Natural killer cell (primary cell): ENCODE measurements at regions not wholly inside any gene's neighbourhood (a gene's known extent, or its start where the extent isn't known, plus 50 kb on each side); places are given as distances from the start of the nearest gene placed in this dataset.

Experiments
- ATAC-seq, 3 donors: fragments of 150-1000 bp in 2 of 3; fragments of 200-7000 bp in 1 of 3; cut with Tn5 transposase; 1 replicate in 1 of 3; 2 replicates in 2 of 3; pipeline ENCODE4 v1.10.0; 2021; ENCODE audit warnings: mild to moderate bottlenecking in 2 of 3, moderate library complexity in 2 of 3
- DNase-seq, 2 donors: peaks; one replicate each; pipeline versions ENCODE4 v3.0.0 to v3.0.0-alpha.2; 2013 to 2021; ENCODE audit warnings: mixed read lengths in 1 of 2
- H3K27ac ChIP-seq: one replicate; pipeline ENCODE4 v1.5.1; 2013; ENCODE audit warnings: mild to moderate bottlenecking, low read length
- H3K27me3 ChIP-seq: one replicate; pipeline ENCODE4 v1.6.1; 2013; ENCODE audit warnings: low read length; ENCODE audit not compliant: control insufficient read depth, insufficient read depth
- H3K36me3 ChIP-seq: one replicate; pipeline ENCODE4 v1.6.1; 2013; ENCODE audit warnings: low read length; ENCODE audit not compliant: control insufficient read depth, insufficient read depth
- H3K4me1 ChIP-seq: one replicate; pipeline ENCODE4 v1.6.1; 2013; ENCODE audit warnings: low read length; ENCODE audit not compliant: control insufficient read depth, insufficient read depth
- H3K4me3 ChIP-seq: one replicate; pipeline ENCODE4 v1.5.1; 2013; ENCODE audit warnings: low read length
- H3K9me3 ChIP-seq: one replicate; pipeline ENCODE4 v1.6.1; 2013; ENCODE audit warnings: low read length; ENCODE audit not compliant: control insufficient read depth, insufficient read depth
- H3K27ac Mint-ChIP-seq, 2 donors: one replicate each; pipeline ENCODE4 v1.8.0; 2022; ENCODE audit warnings: mild to moderate bottlenecking in 2 of 2, mixed read lengths in 2 of 2, moderate library complexity in 1 of 2
- H3K27me3 Mint-ChIP-seq, 2 donors: one replicate each; pipeline ENCODE4 v1.8.0; 2022; ENCODE audit warnings: low read depth in 2 of 2, mixed read lengths in 2 of 2
- H3K36me3 Mint-ChIP-seq: one replicate; pipeline ENCODE4 v1.8.0; 2022; ENCODE audit warnings: mixed read lengths
- H3K4me1 Mint-ChIP-seq, 2 donors: one replicate each; pipeline ENCODE4 v1.8.0; 2022; ENCODE audit warnings: mixed read lengths in 2 of 2
- H3K4me3 Mint-ChIP-seq: one replicate; pipeline ENCODE4 v1.8.0; 2022; ENCODE audit warnings: mild to moderate bottlenecking, moderate library complexity, mixed read lengths
- H3K9me3 Mint-ChIP-seq, 2 donors: one replicate each; pipeline ENCODE4 v1.8.0; 2022; ENCODE audit warnings: mixed read lengths in 2 of 2
- WGBS: methylation state at CpG from one replicate; pipeline ENCODE4 v1.1.7; 2013; ENCODE audit warnings: missing lambda C conversion rate; ENCODE audit not compliant: insufficient coverage; 5-methylcytosine and 5-hydroxymethylcytosine counted together
- intact Hi-C: fragments of 100-400 bp; cut with micrococcal nuclease; formaldehyde crosslinking; loops from one replicate; pipeline ENCODE4 v1.14.2; 2022
- TF ChIP-seq, protein P1 (sequence below): fragments of 200-600 bp; IDR thresholded peaks from one replicate; pipeline ENCODE4 v1.8.0; 2022; ENCODE audit warnings: antibody characterized with exemption

DNA sequence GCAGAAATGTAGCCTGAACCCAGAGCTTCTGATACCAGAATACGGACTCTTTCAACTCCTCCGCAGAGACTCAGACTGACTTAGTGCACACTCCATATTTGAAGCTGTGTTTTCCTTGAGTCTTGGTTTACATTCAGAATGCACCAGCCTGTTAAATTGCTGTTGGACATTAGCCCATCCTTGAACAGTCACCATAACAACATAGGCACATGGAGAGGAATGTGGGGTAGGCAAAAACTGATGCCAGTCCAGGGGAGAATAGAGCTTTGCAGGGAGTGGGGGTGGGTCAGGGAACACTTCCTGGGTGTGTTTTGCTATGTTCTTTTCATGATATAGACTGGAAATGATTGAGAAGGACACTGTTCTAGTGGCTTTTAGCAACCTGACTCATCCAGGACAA, 76.3 kb upstream of the CACNA1E start:
- no peak overlapping the region for H3K27ac ChIP-seq
- no peaks in the 10 kb centered on the region for H3K36me3 ChIP-seq
- DNase-seq (no peak), ATAC-seq (no peak)
- H3K9me3 Mint-ChIP-seq, result no peaks in the 10 kb centered on the region
- no peak overlapping the region for H3K4me3 ChIP-seq
- no peaks in the 10 kb centered on the region for H3K4me1 Mint-ChIP-seq
- no peaks in the 10 kb centered on the region for H3K9me3 ChIP-seq
- WGBS, result 100% methylated on average over 2 of the region's 2 CpGs
- intact Hi-C loops, result no loop called here
- peaks cover 8 to 9% of the 10 kb centered on the region in 2 donors for H3K27me3 Mint-ChIP-seq
- H3K27ac Mint-ChIP-seq, result no peak overlapping the region
- no peaks in the 10 kb centered on the region for H3K4me1 ChIP-seq
- no peaks in the 10 kb centered on the region for H3K36me3 Mint-ChIP-seq
- TF ChIP-seq, protein P1, sequence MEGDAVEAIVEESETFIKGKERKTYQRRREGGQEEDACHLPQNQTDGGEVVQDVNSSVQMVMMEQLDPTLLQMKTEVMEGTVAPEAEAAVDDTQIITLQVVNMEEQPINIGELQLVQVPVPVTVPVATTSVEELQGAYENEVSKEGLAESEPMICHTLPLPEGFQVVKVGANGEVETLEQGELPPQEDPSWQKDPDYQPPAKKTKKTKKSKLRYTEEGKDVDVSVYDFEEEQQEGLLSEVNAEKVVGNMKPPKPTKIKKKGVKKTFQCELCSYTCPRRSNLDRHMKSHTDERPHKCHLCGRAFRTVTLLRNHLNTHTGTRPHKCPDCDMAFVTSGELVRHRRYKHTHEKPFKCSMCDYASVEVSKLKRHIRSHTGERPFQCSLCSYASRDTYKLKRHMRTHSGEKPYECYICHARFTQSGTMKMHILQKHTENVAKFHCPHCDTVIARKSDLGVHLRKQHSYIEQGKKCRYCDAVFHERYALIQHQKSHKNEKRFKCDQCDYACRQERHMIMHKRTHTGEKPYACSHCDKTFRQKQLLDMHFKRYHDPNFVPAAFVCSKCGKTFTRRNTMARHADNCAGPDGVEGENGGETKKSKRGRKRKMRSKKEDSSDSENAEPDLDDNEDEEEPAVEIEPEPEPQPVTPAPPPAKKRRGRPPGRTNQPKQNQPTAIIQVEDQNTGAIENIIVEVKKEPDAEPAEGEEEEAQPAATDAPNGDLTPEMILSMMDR, result no peak
- no peaks in the 10 kb centered on the region for H3K27me3 ChIP-seq
- H3K4me3 Mint-ChIP-seq, result no peak overlapping the region

DNA sequence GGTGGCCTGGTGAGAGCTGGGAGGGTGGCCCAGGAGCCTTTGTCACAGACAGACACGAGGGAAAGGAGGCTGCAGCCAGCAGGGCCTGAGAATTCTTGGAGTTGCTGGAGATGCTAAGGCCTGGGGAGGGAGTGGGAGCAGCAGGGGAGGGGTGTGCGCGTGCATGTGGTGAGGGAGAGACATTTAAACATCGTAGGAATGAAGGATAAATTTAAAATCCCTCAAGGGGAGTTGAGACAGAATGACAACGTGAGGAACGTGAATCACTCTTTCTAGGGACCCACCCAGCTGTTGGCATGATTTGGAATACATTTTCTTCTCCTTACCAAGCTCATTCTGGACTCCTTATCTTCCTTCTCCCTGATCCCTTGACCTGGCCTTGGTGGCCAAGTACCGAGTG, 73.3 kb upstream of the CACNA1E start:
- H3K27me3 Mint-ChIP-seq, result peaks cover 7 to 8% of the 10 kb centered on the region in 2 donors
- no peak overlapping the region for H3K27ac ChIP-seq
- H3K4me3 ChIP-seq, result no peak overlapping the region
- no peaks in the 10 kb centered on the region for H3K4me1 ChIP-seq
- intact Hi-C loops, result no loop called here
- TF ChIP-seq, protein P1, result no peak
- no peaks in the 10 kb centered on the region for H3K9me3 ChIP-seq
- no peak for DNase-seq
- no peak overlapping the region for H3K4me3 Mint-ChIP-seq
- H3K27ac Mint-ChIP-seq, result no peak overlapping the region
- no peak for ATAC-seq
- WGBS, result 80% methylated on average over 7 of the region's 7 CpGs
- H3K4me1 Mint-ChIP-seq, result no peaks in the 10 kb centered on the region
- H3K9me3 Mint-ChIP-seq, result no peaks in the 10 kb centered on the region
- no peaks in the 10 kb centered on the region for H3K36me3 Mint-ChIP-seq
- no peaks in the 10 kb centered on the region for H3K36me3 ChIP-seq
- H3K27me3 ChIP-seq, result no peaks in the 10 kb centered on the region

DNA sequence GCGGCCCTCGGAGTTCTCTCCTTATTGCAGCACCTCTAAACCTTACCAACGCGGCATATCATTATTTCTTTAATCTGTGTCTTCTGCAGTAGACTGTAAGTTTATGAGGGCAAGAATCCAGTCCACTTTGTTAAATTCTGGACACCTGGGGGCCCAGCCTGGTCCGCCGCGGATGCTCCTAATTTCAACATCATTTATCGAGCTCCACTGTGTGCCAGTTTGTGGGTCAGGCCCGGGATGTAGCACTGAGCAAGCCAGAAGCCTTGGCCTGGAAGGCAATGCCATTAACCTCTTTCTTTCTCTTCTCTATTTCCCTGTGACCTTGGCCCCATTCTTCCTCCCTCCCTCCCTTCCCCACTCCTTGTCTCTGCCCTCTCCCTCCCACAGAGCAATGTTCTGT, 70.6 kb upstream of the CACNA1E start:
- no peaks in the 10 kb centered on the region for H3K9me3 Mint-ChIP-seq
- H3K4me1 Mint-ChIP-seq, result no peaks in the 10 kb centered on the region
- DNase-seq (no peak), ATAC-seq (no peak)
- H3K27me3 ChIP-seq, result no peaks in the 10 kb centered on the region
- TF ChIP-seq, protein P1, result no peak
- no peak overlapping the region for H3K27ac Mint-ChIP-seq
- H3K4me3 ChIP-seq, result no peak overlapping the region
- H3K36me3 ChIP-seq, result no peaks in the 10 kb centered on the region
- no peaks in the 10 kb centered on the region for H3K9me3 ChIP-seq
- H3K27ac ChIP-seq, result no peak overlapping the region
- intact Hi-C loops, result no loop called here
- H3K27me3 Mint-ChIP-seq, result peaks cover 7 to 12% of the 10 kb centered on the region in 2 donors
- WGBS, result 93% methylated on average over 9 of the region's 9 CpGs
- no peak overlapping the region for H3K4me3 Mint-ChIP-seq
- H3K4me1 ChIP-seq, result no peaks in the 10 kb centered on the region
- H3K36me3 Mint-ChIP-seq, result no peaks in the 10 kb centered on the region

DNA sequence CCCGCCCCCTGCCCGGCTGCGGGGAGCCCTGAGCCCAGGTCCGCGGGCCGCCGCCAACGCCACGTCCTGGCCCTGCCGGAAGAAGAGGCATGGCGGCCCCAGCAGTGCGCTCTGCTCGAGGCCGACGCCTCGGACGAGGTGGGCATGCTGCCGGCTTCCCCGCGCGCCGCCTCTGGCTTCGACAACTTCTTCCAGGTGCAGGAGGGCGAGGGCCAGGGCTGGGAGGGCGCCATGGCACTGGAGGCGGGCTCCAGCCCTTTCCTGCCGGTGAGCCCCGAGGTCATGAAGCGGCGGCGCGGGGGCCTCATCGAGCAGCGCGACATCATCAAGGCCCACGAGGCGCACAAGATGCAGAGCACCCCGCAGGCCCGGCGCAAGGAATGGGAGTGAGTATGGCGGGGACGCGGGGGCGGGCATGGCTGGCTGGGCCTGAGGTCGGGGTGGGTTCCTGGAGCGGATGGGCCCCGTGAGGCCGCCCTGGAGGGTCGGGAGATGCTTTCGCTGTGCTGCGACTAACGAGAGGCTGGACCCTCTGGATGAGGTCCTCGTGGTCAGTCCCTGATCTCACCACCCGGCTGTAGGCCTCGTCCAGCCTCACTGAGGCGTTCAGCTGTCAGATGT, 70.0 kb upstream of the CACNA1E start:
- H3K36me3 ChIP-seq, result no peaks in the 10 kb centered on the region
- no peaks in the 10 kb centered on the region for H3K4me1 ChIP-seq
- no peaks in the 10 kb centered on the region for H3K27me3 ChIP-seq
- no peak overlapping the region for H3K27ac Mint-ChIP-seq
- no peaks in the 10 kb centered on the region for H3K9me3 Mint-ChIP-seq
- H3K27me3 Mint-ChIP-seq, result peaks cover 1 to 12% of the 10 kb centered on the region in 2 donors
- H3K4me3 ChIP-seq, result no peak overlapping the region
- DNase-seq (no peak), ATAC-seq (no peak)
- no peak overlapping the region for H3K4me3 Mint-ChIP-seq
- intact Hi-C loops, result no loop called here
- TF ChIP-seq, protein P1, result no peak
- H3K27ac ChIP-seq, result no peak overlapping the region
- no peaks in the 10 kb centered on the region for H3K4me1 Mint-ChIP-seq
- no peaks in the 10 kb centered on the region for H3K36me3 Mint-ChIP-seq
- 92% methylated on average over 56 of the region's 56 CpGs for WGBS
- H3K9me3 ChIP-seq, result no peaks in the 10 kb centered on the region
